Tibial nerve (tissue), 4 donors: ENCODE measurements at regions not wholly inside any gene's neighbourhood (a gene's known extent, or its start where the extent isn't known, plus 50 kb on each side); places are given as distances from the start of the nearest gene placed in this dataset.
"Not testable (repeated sequence)": the region's sequence is repeated elsewhere in the genome, so short reads cannot be mapped to it uniquely, and the experiment has no call there.

Experiments used
- DNase-seq, 2 donors: peaks; one replicate each; pipeline ENCODE4 v3.0.0-alpha.2; 2019; ENCODE audit warnings: low spot score in 2 of 2
- H3K27ac ChIP-seq, 4 donors: fragments of 200-600 bp; sonication (generic) in 3 of 4; one replicate each; pipeline ENCODE4 v1.5.1; 2017 to 2019; ENCODE audit warnings: mild to moderate bottlenecking in 1 of 4
- H3K27me3 ChIP-seq, 2 donors: fragments of 200-600 bp; sonication (generic) in 1 of 2; one replicate each; pipeline versions ENCODE4 v1.5.1 to v1.6.0; 2017 to 2019
- H3K36me3 ChIP-seq, 3 donors: fragments of 200-600 bp; sonication (generic); one replicate each; pipeline ENCODE4 v1.5.1; 2018 to 2019
- H3K4me1 ChIP-seq, 4 donors: fragments of 200-600 bp; sonication (generic) in 3 of 4; one replicate each; pipeline ENCODE4 v1.5.1; 2017 to 2019
- H3K4me3 ChIP-seq, 4 donors: fragments of 200-600 bp; sonication (generic) in 3 of 4; one replicate each; pipeline ENCODE4 v1.5.1; 2017 to 2019; ENCODE audit warnings: mild to moderate bottlenecking in 1 of 4, moderate library complexity in 1 of 4
- H3K9me3 ChIP-seq, 4 donors: fragments of 200-600 bp; sonication (generic) in 3 of 4; one replicate each; pipeline ENCODE4 v1.5.1; 2017 to 2019
- CTCF ChIP-seq, 5 experiments: fragments of 200-600 bp in 3 of 5; fragments of 450-650 bp in 2 of 5; sonication (generic) in 3 of 5; IDR thresholded peaks; one replicate each; pipeline ENCODE4 v1.5.1; 2016 to 2019; ENCODE audit warnings: antibody characterized with exemption in 5 of 5, mild to moderate bottlenecking in 3 of 5, moderate library complexity in 2 of 5
- EP300 ChIP-seq, 2 donors: sonication (generic); formaldehyde crosslinking; IDR thresholded peaks; one replicate each; pipeline ENCODE4 v1.6.1; 2017; ENCODE audit warnings: antibody characterized with exemption in 2 of 2, mild to moderate bottlenecking in 1 of 2
- POLR2A ChIP-seq, 2 donors: fragments of 450-650 bp; IDR thresholded peaks; one replicate each; pipeline ENCODE4 v1.6.1; 2017; ENCODE audit warnings: antibody characterized with exemption in 2 of 2, mild to moderate bottlenecking in 2 of 2, moderate library complexity in 2 of 2
- WGBS, 2 donors: methylation state at CpG; one replicate each; pipeline ENCODE4 v1.1.5; 2018; 5-methylcytosine and 5-hydroxymethylcytosine counted together

GRCh38 chr12:23140710-23141109 lies 515.7 kb downstream of the ETNK1 start:
- no peak overlapping the region for H3K4me3 ChIP-seq
- no peaks in the 10 kb centered on the region for H3K27me3 ChIP-seq
- no peaks in the 10 kb centered on the region for H3K36me3 ChIP-seq
- no peaks in the 10 kb centered on the region for H3K9me3 ChIP-seq
- no peak overlapping the region for H3K27ac ChIP-seq
- DNase-seq: no peak
- TF ChIP-seq EP300 (IDR thresholded peaks at IDR 0.05): no peak
- no peak for TF ChIP-seq CTCF (IDR thresholded peaks at IDR 0.05)
- no peak for TF ChIP-seq POLR2A (IDR thresholded peaks at IDR 0.05)
- no peaks in the 10 kb centered on the region for H3K4me1 ChIP-seq

- Histone ChIP-seq H3K9me3 (peaks cover 0 to 6% (median 0%) of the 10 kb centered on the region in 4 donors), H3K27ac (no peak overlapping the region), H3K4me1 (no peaks in the 10 kb centered on the region), H3K36me3 (no peaks in the 10 kb centered on the region), H3K4me3 (no peak overlapping the region), H3K27me3 (no peaks in the 10 kb centered on the region)
- no peak for TF ChIP-seq CTCF (IDR thresholded peaks at IDR 0.05)
- no peak for TF ChIP-seq POLR2A (IDR thresholded peaks at IDR 0.05)
- DNase-seq: no peak
Measured at GRCh38 chr12:23141335-23141734, 516.4 kb downstream of the ETNK1 start.

- H3K4me1 ChIP-seq, H3K27ac ChIP-seq, H3K9me3 ChIP-seq, H3K36me3 ChIP-seq, H3K4me3 ChIP-seq, H3K27me3 ChIP-seq, DNase-seq: not testable (repeated sequence)
- WGBS, 2 donors: 88 to 98% methylated on average over 15 of the region's 15 CpGs
Measured at GRCh38 chr12:23146070-23146469, 521.1 kb downstream of the ETNK1 start.

- H3K4me1 ChIP-seq: no peaks in the 10 kb centered on the region
- WGBS, 2 donors: 59 to 60% methylated on average over 2 of the region's 2 CpGs
- TF ChIP-seq CTCF (IDR thresholded peaks at IDR 0.05): no peak
- TF ChIP-seq EP300 (IDR thresholded peaks at IDR 0.05): no peak
- no peak for TF ChIP-seq POLR2A (IDR thresholded peaks at IDR 0.05)
- H3K36me3 ChIP-seq: no peaks in the 10 kb centered on the region
- no peak overlapping the region for H3K4me3 ChIP-seq
- DNase-seq: no peak
- no peaks in the 10 kb centered on the region for H3K27me3 ChIP-seq
- no peak overlapping the region for H3K27ac ChIP-seq
- peaks cover 0 to 3% (median 1%) of the 10 kb centered on the region in 4 donors for H3K9me3 ChIP-seq
Measured at GRCh38 chr12:23168459-23168858, 543.5 kb downstream of the ETNK1 start.

- Histone ChIP-seq H3K4me1 (no peaks in the 10 kb centered on the region), H3K4me3 (no peak overlapping the region), H3K27me3 (no peaks in the 10 kb centered on the region), H3K27ac (no peak overlapping the region), H3K9me3 (peaks cover 0 to 7% (median 1%) of the 10 kb centered on the region in 4 donors), H3K36me3 (no peaks in the 10 kb centered on the region)
- TF ChIP-seq CTCF (IDR thresholded peaks at IDR 0.05) (no peak), POLR2A (IDR thresholded peaks at IDR 0.05) (no peak), EP300 (IDR thresholded peaks at IDR 0.05) (no peak)
- no peak for DNase-seq
- whole genome bisulfite sequencing, 2 donors: 68 to 79% methylated on average over 4 of the region's 4 CpGs
Measured at GRCh38 chr12:23169012-23169695, 544.2 kb downstream of the ETNK1 start.

- no peak for TF ChIP-seq CTCF (IDR thresholded peaks at IDR 0.05)
- no peak for TF ChIP-seq POLR2A (IDR thresholded peaks at IDR 0.05)
- no peak for TF ChIP-seq EP300 (IDR thresholded peaks at IDR 0.05)
- Histone ChIP-seq H3K4me1 (no peaks in the 10 kb centered on the region), H3K36me3 (no peaks in the 10 kb centered on the region), H3K9me3 (peaks cover 0 to 8% (median under 1%) of the 10 kb centered on the region in 4 donors), H3K4me3 (no peak overlapping the region), H3K27ac (no peak overlapping the region), H3K27me3 (no peaks in the 10 kb centered on the region)
- DNase-seq: no peak
- WGBS, 2 donors: 40 to 54% methylated on average over 3 of the region's 3 CpGs
Measured at GRCh38 chr12:23169696-23170013, 544.7 kb downstream of the ETNK1 start.
